Effector memory CD4-positive, alpha-beta T cell (primary cell): ENCODE measurements at regions not wholly inside any gene's neighbourhood (a gene's known extent, or its start where the extent isn't known, plus 50 kb on each side); places are given as distances from the start of the nearest gene placed in this dataset.
"Not testable (repeated sequence)": the region's sequence is repeated elsewhere in the genome, so short reads cannot be mapped to it uniquely, and the experiment has no call there.

Source experiments
- DNase-seq, 3 donors: peaks; one replicate each; pipeline ENCODE4 v3.0.0-alpha.2; 2020
- H3K27ac ChIP-seq: 2 replicates; pipeline ENCODE4 v1.7.0; 2013; ENCODE audit warnings: mild to moderate bottlenecking, low read length, moderate library complexity; ENCODE audit not compliant: insufficient read depth, poor library complexity, severe bottlenecking
- H3K27me3 ChIP-seq: replicated peaks from 2 replicates; pipeline ENCODE4 v1.7.0; 2013; ENCODE audit warnings: mild to moderate bottlenecking, low read length; ENCODE audit not compliant: insufficient read depth, control insufficient read depth, poor library complexity, severe bottlenecking
- H3K36me3 ChIP-seq: 2 replicates; pipeline ENCODE4 v1.7.0; 2013; ENCODE audit warnings: mild to moderate bottlenecking, low read length, moderate library complexity; ENCODE audit not compliant: control insufficient read depth, insufficient read depth
- H3K4me1 ChIP-seq: 2 replicates; pipeline ENCODE4 v1.7.0; 2013; ENCODE audit warnings: low read length, mild to moderate bottlenecking; ENCODE audit not compliant: control insufficient read depth, insufficient read depth, poor library complexity, severe bottlenecking
- H3K4me3 ChIP-seq: 2 replicates; pipeline ENCODE4 v1.7.0; 2013; ENCODE audit warnings: low read length, low read depth, mild to moderate bottlenecking; ENCODE audit not compliant: insufficient read depth, poor library complexity, severe bottlenecking
- H3K9me3 ChIP-seq: 2 replicates; pipeline ENCODE4 v1.7.0; 2013; ENCODE audit warnings: mild to moderate bottlenecking, low read length, moderate library complexity; ENCODE audit not compliant: control insufficient read depth

- H3K4me3 ChIP-seq, H3K9me3 ChIP-seq, DNase-seq, H3K4me1 ChIP-seq, H3K36me3 ChIP-seq, H3K27ac ChIP-seq, H3K27me3 ChIP-seq: not testable (repeated sequence)
Measured at GRCh38 chr4:9677357-9677756, 104.1 kb upstream of the DRD5 start.

- Histone ChIP-seq H3K4me3 (no peak overlapping the region), H3K27me3 (no peaks in the 10 kb centered on the region), H3K4me1 (no peaks in the 10 kb centered on the region), H3K36me3 (no peaks in the 10 kb centered on the region), H3K27ac (no peak overlapping the region), H3K9me3 (no peaks in the 10 kb centered on the region)
- DNase-seq: no peak
Measured at GRCh38 chr4:9679704-9680478, 101.5 kb upstream of the DRD5 start.

GRCh38 chr4:9683174-9683573, 98.3 kb upstream of the DRD5 start:
- not testable (repeated sequence) for H3K36me3 ChIP-seq, H3K27me3 ChIP-seq, DNase-seq, H3K27ac ChIP-seq, H3K9me3 ChIP-seq, H3K4me3 ChIP-seq, H3K4me1 ChIP-seq

DNA sequence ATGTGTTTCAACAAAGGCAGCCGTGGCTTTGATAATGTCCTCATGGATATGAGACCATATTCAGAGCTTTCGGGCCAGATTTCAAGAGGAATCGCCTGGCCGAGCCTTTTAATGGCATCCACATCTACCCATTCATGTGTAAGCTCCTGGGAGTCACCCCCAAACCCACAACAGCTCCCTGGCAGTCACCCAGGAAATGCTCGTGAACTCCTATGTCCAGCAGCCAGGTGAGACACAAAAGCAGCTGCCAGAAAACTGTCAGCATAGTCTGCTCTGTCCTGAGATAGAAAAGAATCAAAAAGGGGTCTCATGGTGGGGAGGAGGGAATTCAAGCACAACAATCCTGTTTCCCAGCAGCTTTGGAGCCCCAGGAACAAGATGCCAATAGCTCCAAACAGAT, 96.4 kb upstream of the DRD5 start:
- not testable (repeated sequence) for H3K27ac ChIP-seq, H3K4me1 ChIP-seq, H3K9me3 ChIP-seq, H3K27me3 ChIP-seq, H3K4me3 ChIP-seq, DNase-seq, H3K36me3 ChIP-seq

GRCh38 chr4:9685692-9686091, 95.7 kb upstream of the DRD5 start:
- no peak overlapping the region for H3K4me3 ChIP-seq
- H3K4me1 ChIP-seq: no peaks in the 10 kb centered on the region
- no peak overlapping the region for H3K27ac ChIP-seq
- H3K9me3 ChIP-seq: no peaks in the 10 kb centered on the region
- no peaks in the 10 kb centered on the region for H3K27me3 ChIP-seq
- H3K36me3 ChIP-seq: no peaks in the 10 kb centered on the region
- no peak for DNase-seq

DNA sequence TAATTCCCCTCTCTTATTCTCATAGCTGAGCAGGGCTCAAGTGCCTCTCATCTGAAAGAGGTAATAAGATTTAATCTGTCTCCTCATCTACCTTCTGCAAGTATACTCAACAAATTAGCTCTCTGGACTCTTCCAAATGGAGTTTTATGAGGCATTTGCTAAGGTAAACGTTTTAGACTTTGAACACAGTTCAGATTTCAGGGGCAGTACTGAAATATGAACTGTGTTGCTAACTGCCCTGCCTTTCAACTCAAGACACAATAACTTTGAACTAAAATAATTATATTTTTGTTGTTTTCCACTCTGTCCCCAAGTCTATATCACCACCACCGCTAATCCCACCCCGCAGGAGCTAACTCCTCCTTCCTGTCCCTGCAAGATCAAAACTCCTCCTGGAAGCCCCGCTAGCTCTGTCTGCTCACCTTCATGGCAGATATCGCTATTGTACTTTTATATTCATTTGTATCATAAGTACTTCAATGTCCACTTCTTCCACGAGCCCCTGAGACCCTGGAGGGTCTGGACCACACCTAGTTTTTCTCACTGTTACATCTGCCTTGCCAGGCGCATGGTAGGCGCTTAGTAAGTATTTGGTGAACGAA, 90.7 kb upstream of the DRD5 start:
- not testable (repeated sequence) for H3K9me3 ChIP-seq, H3K4me1 ChIP-seq, H3K36me3 ChIP-seq, DNase-seq, H3K27me3 ChIP-seq
- peak overlapping the region; percentile 67 for H3K27ac ChIP-seq
- peak overlapping the region; percentile 68 for H3K4me3 ChIP-seq

DNA sequence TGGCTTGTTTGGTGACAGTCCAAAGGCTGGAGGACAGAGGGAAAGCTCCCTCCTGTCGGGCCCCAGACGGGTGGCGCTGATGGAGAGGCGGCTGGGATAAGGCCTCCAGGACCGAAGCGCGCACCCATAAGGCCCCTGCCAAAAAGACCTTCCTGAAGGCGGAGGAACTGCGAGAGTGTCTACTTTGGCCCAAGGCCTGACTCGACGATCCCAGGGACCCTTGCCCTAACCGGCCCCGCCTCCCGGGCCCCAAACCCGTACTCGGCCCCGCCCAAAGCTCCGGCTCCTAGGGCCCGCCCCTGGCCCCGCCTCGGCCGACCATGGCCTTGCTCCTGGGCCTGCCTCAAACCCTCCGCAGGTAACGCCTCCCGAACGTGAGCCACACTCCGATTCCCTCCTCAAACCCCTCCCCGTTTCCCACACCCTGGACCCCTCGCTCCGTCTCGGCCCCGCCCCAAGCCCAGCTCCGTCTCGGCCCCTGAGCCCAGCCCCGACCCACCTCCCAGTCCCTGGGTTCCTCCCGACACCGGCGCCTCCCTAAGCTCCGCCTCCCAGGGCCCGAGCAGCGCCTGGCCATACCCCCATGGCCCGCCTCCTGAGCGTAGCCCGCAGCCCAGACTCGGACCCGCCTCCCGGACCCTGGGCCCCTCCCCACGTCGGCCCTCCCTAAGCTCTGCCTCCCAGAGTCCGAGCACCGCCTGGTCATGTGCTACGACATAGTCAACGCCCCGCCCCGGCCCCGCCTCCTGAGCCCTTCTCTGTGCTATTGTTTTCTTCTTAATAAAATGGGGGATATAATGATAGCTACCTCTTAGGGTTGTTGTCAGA, 90.0 kb upstream of the DRD5 start:
- Histone ChIP-seq H3K27me3 (no peaks in the 10 kb centered on the region), H3K27ac (peak overlapping the region; percentile 67), H3K36me3 (no peaks in the 10 kb centered on the region), H3K4me1 (peaks cover 4% of the 10 kb centered on the region), H3K4me3 (peak overlapping the region; percentile 68), H3K9me3 (no peaks in the 10 kb centered on the region)
- DNase-seq: peak; percentile 86 to 87 (median 86)

DNA sequence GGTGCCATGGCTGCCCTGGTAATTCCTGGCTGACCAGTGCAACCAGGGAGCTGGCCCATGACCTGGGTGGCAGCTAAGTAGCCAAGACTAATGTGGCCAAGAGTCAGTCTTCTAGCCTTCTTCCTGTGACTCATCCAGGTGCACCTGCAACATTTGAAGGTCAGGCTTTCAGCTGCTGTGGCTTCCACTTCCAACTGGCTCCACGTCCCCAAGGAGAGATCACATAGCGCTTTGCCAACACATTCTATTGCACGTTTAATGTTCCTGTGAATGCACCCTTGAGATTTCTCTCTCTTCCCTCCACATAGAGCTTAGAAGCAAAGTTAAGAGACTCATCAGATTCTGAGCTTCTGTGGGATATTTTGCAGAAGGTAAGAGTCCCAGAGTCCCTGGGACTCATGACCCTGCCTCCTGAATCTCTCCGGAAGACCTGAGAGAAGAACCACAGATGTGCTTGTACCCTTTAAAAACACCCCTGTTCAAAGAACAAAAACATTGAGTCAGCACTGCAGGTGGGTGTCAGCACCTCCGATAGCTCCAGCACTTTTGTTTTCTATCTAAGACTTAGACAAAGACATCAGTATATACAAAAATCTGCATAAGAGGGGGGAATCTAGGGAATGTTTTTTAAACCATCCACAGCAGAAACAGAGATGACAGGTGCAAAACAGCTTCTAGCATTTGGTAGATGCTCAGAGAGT, 88.5 kb upstream of the DRD5 start:
- H3K9me3 ChIP-seq, H3K36me3 ChIP-seq, DNase-seq, H3K4me3 ChIP-seq, H3K4me1 ChIP-seq, H3K27ac ChIP-seq, H3K27me3 ChIP-seq: not testable (repeated sequence)

DNA sequence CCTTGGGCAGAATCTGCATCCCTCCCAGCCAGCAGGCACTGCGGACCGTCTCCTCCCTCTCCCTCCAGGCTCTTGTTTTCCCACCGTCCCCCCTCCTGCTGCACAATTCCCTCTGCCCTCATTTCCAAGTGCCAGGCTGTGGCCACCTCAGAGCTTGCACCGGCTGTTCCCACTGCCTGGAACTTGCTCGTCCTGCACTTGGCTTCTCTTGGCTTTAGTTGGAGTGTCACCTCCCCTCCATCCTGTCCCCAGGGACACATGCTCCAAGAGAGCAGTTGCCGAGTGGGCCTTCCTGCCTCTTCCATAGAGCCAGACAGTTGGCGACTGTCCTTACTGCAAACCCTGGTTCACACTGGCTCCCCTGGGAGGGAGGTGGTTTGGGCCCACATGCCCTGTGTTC, 87.0 kb upstream of the DRD5 start:
- not testable (repeated sequence) for H3K4me1 ChIP-seq, H3K36me3 ChIP-seq, H3K4me3 ChIP-seq, DNase-seq, H3K27me3 ChIP-seq, H3K9me3 ChIP-seq, H3K27ac ChIP-seq
